Heart left ventricle (tissue), 16 donors: ENCODE measurements at regions not wholly inside any gene's neighbourhood (a gene's known extent, or its start where the extent isn't known, plus 50 kb on each side); places are given as distances from the start of the nearest gene placed in this dataset.

Experiments used
- ATAC-seq, 4 donors: fragments of 200-7000 bp; cut with Tn5 transposase; one replicate each; pipeline ENCODE4 v1.9.1; 2020 to 2022; ENCODE audit warnings: moderate library complexity in 4 of 4, mild to moderate bottlenecking in 3 of 4, moderate number of reproducible peaks in 1 of 4
- DNase-seq, 5 donors: peaks; one replicate each; pipeline ENCODE4 v3.0.0-alpha.2; 2020
- H3K27ac ChIP-seq, 12 donors: fragments of 200-600 bp; sonication (generic) in 4 of 12; one replicate each; pipeline versions ENCODE4 v1.5.0 to v1.8.0; 2016 to 2022; ENCODE audit warnings: mild to moderate bottlenecking in 2 of 12
- H3K27me3 ChIP-seq, 9 donors: fragments of 200-600 bp; sonication (generic) in 2 of 9; one replicate each; pipeline versions ENCODE4 v1.5.1 to v1.8.0; 2016 to 2022; ENCODE audit warnings: mild to moderate bottlenecking in 3 of 9
- H3K36me3 ChIP-seq, 9 donors: fragments of 200-600 bp; sonication (generic) in 2 of 9; one replicate each; pipeline versions ENCODE4 v1.5.0 to v1.8.0; 2018 to 2022; ENCODE audit warnings: mild to moderate bottlenecking in 2 of 9
- H3K4me1 ChIP-seq, 12 donors: fragments of 200-600 bp; sonication (generic) in 4 of 12; one replicate each; pipeline versions ENCODE4 v1.5.0 to v1.8.0; 2016 to 2022; ENCODE audit warnings: mild to moderate bottlenecking in 3 of 12
- H3K4me3 ChIP-seq, 12 donors: fragments of 200-600 bp; sonication (generic) in 4 of 12; one replicate each; pipeline versions ENCODE4 v1.5.0 to v1.8.0; 2017 to 2022; ENCODE audit warnings: mild to moderate bottlenecking in 9 of 12, moderate library complexity in 4 of 12
- H3K9me3 ChIP-seq, 12 donors: fragments of 200-600 bp; sonication (generic) in 4 of 12; one replicate each; pipeline versions ENCODE4 v1.5.0 to v1.8.0; 2016 to 2022; ENCODE audit warnings: mild to moderate bottlenecking in 1 of 12
- POLR2A ChIP-seq, 2 donors: fragments of 450-650 bp; IDR thresholded peaks; one replicate each; pipeline ENCODE4 v1.6.1; 2017; ENCODE audit warnings: antibody characterized with exemption in 2 of 2, mild to moderate bottlenecking in 2 of 2, moderate library complexity in 2 of 2
- WGBS, 4 donors: extraction: QIAGEN DNeasy Blood & Tissue Kit in 2 of 4; methylation state at CpG; one replicate each; pipeline versions ENCODE4 v1.1.5 to v1.1.7; 2013 to 2018; 5-methylcytosine and 5-hydroxymethylcytosine counted together
- intact Hi-C, 10 donors: fragments of 100-400 bp; cut with DNase I; formaldehyde crosslinking; loops; one replicate each; pipeline versions ENCODE4 v1.11.1 to v1.14.2; 2022
- TF ChIP-seq, protein P1 (sequence below), 12 donors: fragments of 200-600 bp; sonication (generic) in 4 of 12; IDR thresholded peaks; one replicate each; pipeline versions ENCODE4 v1.5.0 to v1.8.0; 2018 to 2022; ENCODE audit warnings: antibody characterized with exemption in 12 of 12, mild to moderate bottlenecking in 5 of 12
- donor health status: ischemic (EF 13 %, LVEDD 7.1; RV severe dilation, severe dysfunction).
- donor health status: healthy with polysubstance abuse.
- donor health status: DM: no; HTN: yes; CAD: no.
- donor health status: DM: no; HTN: no; CAD: no.
- donor health status: ischemic (EF 25% LVEDD 6.9; RV normal size, moderate dysfunction).
- donor health status: ischemic (EF 25% LVEDD 5.7; RV mildly dilated, moderate dysfunction).
- donor health status: healthy.
- donor health status: DM: yes; HTN: yes; CAD: no.
- donor health status: ischemic (EF 35%, LVEDD 5.7; RV mildly dilated, moderate dysfunction).
- donor health status: nonischemic (EF 11% LVEDD 7.7; RV severe dilation, severe dysfunction).
- donor health status: DM: yes; HTN: yes; CAD: no.
- donor health status: PGD.
- donor health status: ischemic (EF 29% LVEDD 5.4; RV normal size, mild dysfunction).
- donor health status: nonischemic (EF 23%, LVEDD 6.1; RV moderate dilation, normal function).

DNA sequence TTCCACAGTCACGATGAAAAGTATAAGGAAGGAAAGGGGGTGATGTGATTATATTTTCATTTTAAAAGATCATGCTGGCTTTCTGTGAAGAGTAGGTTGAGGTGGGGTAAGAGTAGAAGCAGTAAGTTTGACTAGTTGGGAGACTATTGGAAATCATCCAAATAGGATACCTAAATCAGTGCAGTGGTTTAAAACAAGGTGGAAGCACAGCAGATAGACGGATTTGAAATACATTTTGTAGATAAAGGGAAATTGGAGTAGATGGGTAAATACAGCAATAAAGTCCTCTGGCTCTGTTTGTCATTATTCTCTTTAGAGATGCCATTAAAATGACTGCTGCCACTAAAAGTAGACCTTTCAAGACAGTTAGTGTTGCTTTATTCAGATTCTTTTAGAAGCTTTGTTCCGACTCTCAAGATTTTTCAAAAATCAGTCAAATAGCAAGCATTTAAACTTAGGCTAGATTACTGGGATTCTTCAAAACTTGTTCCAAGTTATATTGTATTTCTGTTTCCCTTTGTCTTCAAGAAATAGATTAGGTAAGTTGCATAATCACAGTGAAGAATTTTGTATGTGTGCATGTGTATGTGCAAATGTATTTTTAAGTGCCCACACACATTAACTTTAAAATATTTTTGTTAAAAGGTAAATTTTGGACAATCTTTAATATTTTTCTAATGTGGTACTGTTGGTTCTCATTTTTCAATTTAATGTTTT, 61.7 kb upstream of the DTNA start:
- ATAC-seq (no peak), DNase-seq (no peak)
- no peak overlapping the region for H3K27ac ChIP-seq
- peaks cover 0 to 31% (median 18%) of the 10 kb centered on the region in 12 donors for H3K4me1 ChIP-seq
- no peaks in the 10 kb centered on the region for H3K36me3 ChIP-seq
- H3K4me3 ChIP-seq = no peak overlapping the region
- no peaks in the 10 kb centered on the region for H3K9me3 ChIP-seq
- intact Hi-C loops = loop anchor here in 3 of 10 donors (10.0 kb wide), 3 partner anchors 146 to 294 kb away; no protein-coding TSS in a partner anchor
- no peaks in the 10 kb centered on the region for H3K27me3 ChIP-seq
- TF ChIP-seq POLR2A (IDR thresholded peaks at IDR 0.05) = no peak
- TF ChIP-seq, protein P1, sequence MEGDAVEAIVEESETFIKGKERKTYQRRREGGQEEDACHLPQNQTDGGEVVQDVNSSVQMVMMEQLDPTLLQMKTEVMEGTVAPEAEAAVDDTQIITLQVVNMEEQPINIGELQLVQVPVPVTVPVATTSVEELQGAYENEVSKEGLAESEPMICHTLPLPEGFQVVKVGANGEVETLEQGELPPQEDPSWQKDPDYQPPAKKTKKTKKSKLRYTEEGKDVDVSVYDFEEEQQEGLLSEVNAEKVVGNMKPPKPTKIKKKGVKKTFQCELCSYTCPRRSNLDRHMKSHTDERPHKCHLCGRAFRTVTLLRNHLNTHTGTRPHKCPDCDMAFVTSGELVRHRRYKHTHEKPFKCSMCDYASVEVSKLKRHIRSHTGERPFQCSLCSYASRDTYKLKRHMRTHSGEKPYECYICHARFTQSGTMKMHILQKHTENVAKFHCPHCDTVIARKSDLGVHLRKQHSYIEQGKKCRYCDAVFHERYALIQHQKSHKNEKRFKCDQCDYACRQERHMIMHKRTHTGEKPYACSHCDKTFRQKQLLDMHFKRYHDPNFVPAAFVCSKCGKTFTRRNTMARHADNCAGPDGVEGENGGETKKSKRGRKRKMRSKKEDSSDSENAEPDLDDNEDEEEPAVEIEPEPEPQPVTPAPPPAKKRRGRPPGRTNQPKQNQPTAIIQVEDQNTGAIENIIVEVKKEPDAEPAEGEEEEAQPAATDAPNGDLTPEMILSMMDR (IDR thresholded peaks at IDR 0.05) = no peak
- 60 to 74% (median 68%) methylated on average over 3 of the region's 3 CpGs for WGBS, 4 donors

DNA sequence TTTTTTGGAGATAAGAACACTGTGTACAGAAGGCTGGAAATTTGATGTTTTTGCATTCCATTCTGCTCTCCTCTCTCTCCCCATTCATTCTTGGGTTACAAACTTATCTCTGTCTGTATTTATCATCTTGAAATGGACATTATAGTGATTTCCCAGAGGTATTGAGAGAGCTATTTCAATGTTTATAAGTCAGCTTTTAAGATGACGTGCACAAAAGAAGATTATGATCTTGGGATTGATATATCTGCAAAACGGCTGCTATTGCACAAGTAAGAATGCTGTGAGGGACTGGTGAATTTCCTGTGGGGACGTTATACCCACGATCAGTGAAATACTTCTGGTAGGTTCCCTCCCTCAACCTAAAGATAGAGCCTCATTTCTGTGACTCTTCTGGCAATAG, 61.0 kb upstream of the DTNA start:
- no peaks in the 10 kb centered on the region for H3K27me3 ChIP-seq
- H3K4me1 ChIP-seq = peaks cover 0 to 31% (median 18%) of the 10 kb centered on the region in 12 donors
- DNase-seq (no peak), ATAC-seq (no peak)
- intact Hi-C loops = loop anchor here in 3 of 10 donors (10.0 kb wide), 3 partner anchors 146 to 294 kb away; no protein-coding TSS in a partner anchor
- H3K9me3 ChIP-seq = no peaks in the 10 kb centered on the region
- TF ChIP-seq, protein P1 (IDR thresholded peaks at IDR 0.05) = no peak
- TF ChIP-seq POLR2A (IDR thresholded peaks at IDR 0.05) = no peak
- H3K36me3 ChIP-seq = no peaks in the 10 kb centered on the region
- 5 to 19% (median 10%) methylated on average over 4 of the region's 4 CpGs for WGBS, 4 donors
- H3K27ac ChIP-seq = no peak overlapping the region
- H3K4me3 ChIP-seq = no peak overlapping the region

DNA sequence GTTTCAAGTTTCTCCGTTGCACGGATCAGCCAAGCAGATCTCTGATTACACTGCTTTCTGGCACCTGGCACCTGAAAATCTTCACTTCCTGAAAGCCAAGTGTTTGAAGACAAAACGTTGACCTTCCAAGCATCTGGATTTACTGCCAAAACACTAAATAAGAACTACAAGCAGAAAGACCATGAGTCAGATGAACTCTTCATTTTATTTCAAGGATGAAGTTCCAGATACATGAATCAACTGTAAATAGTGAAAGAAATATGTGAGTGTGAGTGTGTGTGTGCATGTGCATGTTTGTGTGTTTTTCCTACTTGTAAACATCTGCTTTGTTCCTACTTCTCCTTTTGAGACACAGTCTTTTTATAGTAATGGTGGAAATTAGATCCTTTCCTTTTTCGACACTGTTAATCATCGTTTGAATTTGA, 60.0 kb upstream of the DTNA start:
- peaks cover 0 to 31% (median 14%) of the 10 kb centered on the region in 12 donors for H3K4me1 ChIP-seq
- no peaks in the 10 kb centered on the region for H3K36me3 ChIP-seq
- TF ChIP-seq, protein P1 (IDR thresholded peaks at IDR 0.05) = no peak
- no peak for TF ChIP-seq POLR2A (IDR thresholded peaks at IDR 0.05)
- no peak for DNase-seq
- H3K9me3 ChIP-seq = no peaks in the 10 kb centered on the region
- WGBS, 4 donors = 18 to 30% (median 20%) methylated on average over 5 of the region's 5 CpGs
- peak overlapping the region in 3 of 12 donors; percentile 17 to 39 (median 27) for H3K27ac ChIP-seq
- no peak overlapping the region for H3K4me3 ChIP-seq
- intact Hi-C loops = loop anchor here in 3 of 10 donors (5.0 to 10.0 kb wide), 3 partner anchors 137 to 153 kb away; no protein-coding TSS in a partner anchor
- no peak for ATAC-seq
- no peaks in the 10 kb centered on the region for H3K27me3 ChIP-seq

DNA sequence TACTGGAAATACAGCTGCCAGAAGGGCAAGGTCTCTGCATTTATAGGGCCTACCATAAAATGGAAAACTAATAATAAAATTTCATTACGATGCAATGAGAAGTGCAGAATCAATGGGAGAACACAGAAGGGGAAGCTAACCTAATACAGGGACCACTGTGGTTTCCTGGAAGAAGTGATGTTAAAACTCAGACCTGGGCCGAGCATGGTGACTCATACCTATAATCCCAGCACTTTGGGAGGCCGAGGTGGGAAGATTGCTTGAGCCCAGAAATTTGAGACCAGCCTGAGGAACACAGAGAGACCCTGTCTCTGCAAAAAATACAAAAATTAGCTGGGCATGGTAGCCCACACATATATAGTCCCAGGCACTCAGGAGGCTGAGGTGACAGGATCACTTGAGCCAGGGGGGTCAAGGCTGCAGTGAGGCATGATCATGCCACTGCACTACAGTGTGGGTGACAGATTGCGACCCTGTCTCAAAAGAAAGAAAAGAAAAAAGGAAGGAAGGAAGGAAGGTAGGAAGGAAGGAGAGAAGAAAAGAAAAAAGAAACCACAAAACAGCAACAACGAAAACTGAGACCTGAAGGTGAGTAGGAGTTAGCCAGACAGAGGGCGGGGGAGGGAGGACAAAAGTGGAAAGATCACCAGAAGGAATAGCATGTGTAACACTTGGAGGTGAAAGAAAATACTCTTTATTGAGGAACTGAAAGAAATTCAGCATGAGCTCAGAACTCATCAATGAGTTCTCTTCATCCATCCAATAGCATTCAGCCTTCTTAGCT, 58.3 kb upstream of the DTNA start:
- intact Hi-C loops = loop anchor here in 3 of 10 donors (5.0 to 10.0 kb wide), 3 partner anchors 136 to 154 kb away; no protein-coding TSS in a partner anchor
- no peak for DNase-seq
- Histone ChIP-seq H3K36me3 (no peaks in the 10 kb centered on the region), H3K9me3 (no peaks in the 10 kb centered on the region), H3K27ac (no peak overlapping the region), H3K4me1 (peaks cover 0 to 36% (median 15%) of the 10 kb centered on the region in 12 donors), H3K4me3 (no peak overlapping the region), H3K27me3 (no peaks in the 10 kb centered on the region)
- 80 to 82% (median 81%) methylated on average over 6 of the region's 6 CpGs for WGBS, 4 donors
- peak in 1 of 4 donors; percentile 44 for ATAC-seq
- TF ChIP-seq, protein P1 (IDR thresholded peaks at IDR 0.05) = no peak
- no peak for TF ChIP-seq POLR2A (IDR thresholded peaks at IDR 0.05)
